PC-3 (cell line): ENCODE measurements at regions not wholly inside any gene's neighbourhood (a gene's known extent, or its start where the extent isn't known, plus 50 kb on each side); places are given as distances from the start of the nearest gene placed in this dataset.

ENCODE experiments used
- ATAC-seq: fragments of 200-7000 bp; cut with Tn5 transposase; 2 replicates; pipeline ENCODE4 v1.9.1; 2020; ENCODE audit warnings: mild to moderate bottlenecking, moderate library complexity
- BruUV-seq: library from RNA; stranded (reverse); fragments of 400-500 nt; replicated peaks from 2 replicates; lab custom pipeline; 2021; lab: Mats Ljungman, UMichigan
- CTCF ChIA-PET: fragments of 300-600 bp; sonication (Branson Sonifier 250); formaldehyde crosslinking; loops from one replicate; lab custom pipeline; 2022; ENCODE audit warnings: antibody characterized with exemption; lab: Charles Lee
- POLR2A ChIA-PET: fragments of 300-600 bp; sonication (Branson Sonifier 250); formaldehyde crosslinking; loops from one replicate; lab custom pipeline; 2022; ENCODE audit warnings: antibody characterized with exemption; ENCODE audit not compliant: unreplicated experiment; lab: Charles Lee
- DNase-seq: peaks from one replicate; pipeline ENCODE4 v3.0.0-alpha.2; 2015
- H2AFZ ChIP-seq: fragments of 300-600 bp; sonication (generic); 2 replicates; pipeline ENCODE4 v1.6.0; 2016; ENCODE audit warnings: antibody characterized with exemption, low read length
- H3F3A ChIP-seq: fragments of 300-600 bp; sonication (generic); one replicate; pipeline ENCODE4 v1.6.0; 2017; ENCODE audit warnings: antibody characterized with exemption, low read length, control low read depth, mild to moderate bottlenecking; ENCODE audit not compliant: unreplicated experiment
- H3K27ac ChIP-seq: fragments of 300-600 bp; sonication (generic); 2 replicates; pipeline ENCODE4 v1.5.1; 2016; ENCODE audit warnings: mild to moderate bottlenecking, low read length
- H3K27me3 ChIP-seq: fragments of 300-600 bp; sonication (generic); 2 replicates; pipeline ENCODE4 v1.6.1; 2016; ENCODE audit warnings: low read length, mixed read lengths
- H3K36me3 ChIP-seq: fragments of 300-600 bp; sonication (generic); 2 replicates; pipeline ENCODE4 v1.6.1; 2016; ENCODE audit warnings: low read depth, mixed run types, low read length, mixed read lengths
- H3K4me1 ChIP-seq: fragments of 300-600 bp; sonication (generic); 2 replicates; pipeline ENCODE4 v1.5.1; 2016; ENCODE audit warnings: low read length; ENCODE audit not compliant: insufficient read depth
- H3K4me2 ChIP-seq: fragments of 300-600 bp; sonication (generic); 2 replicates; pipeline ENCODE4 v1.6.0; 2016; ENCODE audit warnings: low read length
- H3K4me3 ChIP-seq: fragments of 300-600 bp; sonication (generic); 2 replicates; pipeline ENCODE4 v1.5.1; 2016; ENCODE audit warnings: mild to moderate bottlenecking, low read length, mixed read lengths
- H3K79me2 ChIP-seq: fragments of 300-600 bp; sonication (generic); 2 replicates; pipeline ENCODE4 v1.6.1; 2017; ENCODE audit warnings: low read length, mixed read lengths
- H3K9ac ChIP-seq: fragments of 300-600 bp; sonication (generic); 2 replicates; pipeline ENCODE4 v1.6.0; 2016; ENCODE audit warnings: mild to moderate bottlenecking, low read length
- H3K9me2 ChIP-seq: fragments of 300-600 bp; sonication (generic); replicated peaks from 2 replicates; pipeline ENCODE4 v1.6.1; 2016; ENCODE audit warnings: mixed run types, low read length, mixed read lengths
- H3K9me3 ChIP-seq: fragments of 300-600 bp; sonication (generic); 2 replicates; pipeline ENCODE4 v1.6.1; 2016; ENCODE audit warnings: low read length, mixed read lengths
- H4K20me1 ChIP-seq: fragments of 300-600 bp; sonication (generic); 2 replicates; pipeline ENCODE4 v1.6.1; 2016; ENCODE audit warnings: low read length, mixed read lengths
- CTCF ChIP-seq: fragments of 300-600 bp; sonication (generic); conservative IDR thresholded peaks from 2 replicates; pipeline ENCODE4 v1.5.1; 2017; ENCODE audit warnings: antibody characterized with exemption, low read depth, mild to moderate bottlenecking, low read length
- EZH2 ChIP-seq: fragments of 300-600 bp; sonication (generic); IDR thresholded peaks from one replicate; pipeline ENCODE4 v1.6.1; 2017; ENCODE audit warnings: antibody characterized with exemption, mild to moderate bottlenecking, low read length; ENCODE audit not compliant: unreplicated experiment
- EZH2phosphoT487 ChIP-seq: fragments of 300-600 bp; sonication (generic); IDR thresholded peaks from 2 replicates; pipeline ENCODE4 v1.6.1; 2018; ENCODE audit warnings: mild to moderate bottlenecking, antibody characterized with exemption, low read length, borderline replicate concordance
- intact Hi-C: fragments of 100-400 bp; cut with micrococcal nuclease; formaldehyde crosslinking; loops from 2 replicates; pipeline ENCODE4 v1.9.0; 2023

- no peak overlapping the region for H3K27ac ChIP-seq
- H3K9ac ChIP-seq, result no peak overlapping the region
- ChIA-PET CTCF (no interaction called here), POLR2A (no interaction called here)
- H3K27me3 ChIP-seq, result peaks cover 17% of the 10 kb centered on the region; the same call in 1 of the 2 replicates
- no peaks in the 10 kb centered on the region for H3K36me3 ChIP-seq
- no peak overlapping the region for H3K4me2 ChIP-seq
- H3K9me3 ChIP-seq, result no peaks in the 10 kb centered on the region
- ATAC-seq (no peak), DNase-seq (no peak)
- no peak for TF ChIP-seq EZH2phosphoT487
- no peak for TF ChIP-seq EZH2
- TF ChIP-seq CTCF, result no peak
- no peaks in the 10 kb centered on the region for H3F3A ChIP-seq
- H2AFZ ChIP-seq, result no peak overlapping the region
- no peaks in the 10 kb centered on the region for H3K79me2 ChIP-seq
- H3K4me1 ChIP-seq, result no peaks in the 10 kb centered on the region
- no TSS peak for BruUV-seq
- H3K9me2 ChIP-seq, result no peaks in the 10 kb centered on the region
- intact Hi-C loops, result no loop called here
- no peak overlapping the region for H3K4me3 ChIP-seq
- H4K20me1 ChIP-seq, result no peaks in the 10 kb centered on the region
Observed at GRCh38 chr15:81514725-81515124, 140.7 kb upstream of the TMC3 start.

GRCh38 chr15:81511138-81511537 is 137.1 kb upstream of the TMC3 start:
- Histone ChIP-seq H3K4me3 (no peak overlapping the region), H3K4me2 (no peak overlapping the region), H3K9ac (no peak overlapping the region), H4K20me1 (no peaks in the 10 kb centered on the region), H3K27ac (no peak overlapping the region), H3K9me2 (no peaks in the 10 kb centered on the region), H3K36me3 (no peaks in the 10 kb centered on the region), H3K27me3 (peaks cover 17% of the 10 kb centered on the region; the same call in 1 of the 2 replicates), H3K9me3 (no peaks in the 10 kb centered on the region), H2AFZ (no peak overlapping the region), H3K79me2 (no peaks in the 10 kb centered on the region), H3F3A (no peaks in the 10 kb centered on the region), H3K4me1 (no peaks in the 10 kb centered on the region)
- POLR2A ChIA-PET, result no interaction called here
- no TSS peak for BruUV-seq
- CTCF ChIA-PET, result no interaction called here
- intact Hi-C loops, result no loop called here
- TF ChIP-seq EZH2phosphoT487 (no peak), EZH2 (no peak), CTCF (no peak)
- DNase-seq (no peak), ATAC-seq (no peak)

GRCh38 chr15:81507831-81508230 is 133.8 kb upstream of the TMC3 start:
- no peak overlapping the region for H3K9ac ChIP-seq
- H4K20me1 ChIP-seq, result no peaks in the 10 kb centered on the region
- no TSS peak for BruUV-seq
- no peaks in the 10 kb centered on the region for H3K79me2 ChIP-seq
- H3K36me3 ChIP-seq, result no peaks in the 10 kb centered on the region
- ATAC-seq (no peak), DNase-seq (peak; percentile 19)
- 0 out of 2 replicates have a peak, but pooled peaks cover 4% of the 10 kb centered on the region for H3K27me3 ChIP-seq
- H3K4me2 ChIP-seq, result no peak overlapping the region
- intact Hi-C loops, result no loop called here
- H3K27ac ChIP-seq, result no peak overlapping the region
- H3K4me3 ChIP-seq, result no peak overlapping the region
- no peak overlapping the region for H2AFZ ChIP-seq
- TF ChIP-seq EZH2phosphoT487 (no peak), CTCF (no peak), EZH2 (no peak)
- 0 out of 2 replicates have a peak, but pooled peaks cover 6% of the 10 kb centered on the region for H3K4me1 ChIP-seq
- H3F3A ChIP-seq, result no peaks in the 10 kb centered on the region
- CTCF ChIA-PET, result no interaction called here
- H3K9me3 ChIP-seq, result no peaks in the 10 kb centered on the region
- POLR2A ChIA-PET, result no interaction called here
- H3K9me2 ChIP-seq, result no peaks in the 10 kb centered on the region
